ENCODE measurements at regions not wholly inside any gene's neighbourhood (a gene's known extent, or its start where the extent isn't known, plus 50 kb on each side); places are given as distances from the start of the nearest gene placed in this dataset.
A peak's percentile ranks its signal among the peaks of the same experiment; 100 is the strongest.

- TF ChIP-seq BCL3 (CRISPR knock-in tag; IDR thresholded peaks at IDR 0.05), result no peak
- TF ChIP-seq PRDM10 (CRISPR knock-in tag; IDR thresholded peaks at IDR 0.05; ENCODE audit: low read depth), result no peak
- no peak for TF ChIP-seq DBP (CRISPR knock-in tag; IDR thresholded peaks at IDR 0.05; ENCODE audit: not compliant biosample characterization)
- no peak for TF ChIP-seq ZBTB40 (IDR thresholded peaks at IDR 0.05)
- no peak for TF ChIP-seq ZBTB40 (CRISPR knock-in tag; IDR thresholded peaks at IDR 0.05)
- peak; percentile 32; the same call in 1 of the 2 replicates for TF ChIP-seq SMC3 (IDR thresholded peaks at IDR 0.05; ENCODE audit: low read length)
- no peak for TF ChIP-seq LRRFIP1 (CRISPR knock-in tag; conservative IDR thresholded peaks at IDR 0.05)
- TF ChIP-seq CENPBD1 (CRISPR knock-in tag; IDR thresholded peaks at IDR 0.05; ENCODE audit: borderline replicate concordance, low read depth), result no peak
Measured at GRCh38 chr3:163056874-163057497, 1560.4 kb downstream of the OTOL1 start (continued).

Data from HepG2 (cell line).